ENCODE measurements at regions not wholly inside any gene's neighbourhood (a gene's known extent, or its start where the extent isn't known, plus 50 kb on each side); places are given as distances from the start of the nearest gene placed in this dataset.

- ChIA-PET CTCF (interaction anchor here (1.1 to 1.6 kb wide), 2 partner anchors 324 kb away, joined by 3 read pairs; no protein-coding TSS in a partner anchor), POLR2A (no interaction called here)
- no peak for ATAC-seq
- Mint-ChIP-seq H3K4me1 (peaks cover 17% of the 10 kb centered on the region), H3K36me3 (no peaks in the 10 kb centered on the region), H3K27ac (no peak overlapping the region), H3K9me3 (no peaks in the 10 kb centered on the region), H3K27me3 (ENCODE audit: low read depth) (no peaks in the 10 kb centered on the region), H3K4me3 (no peak overlapping the region)
- TF ChIP-seq CBFB (CRISPR knock-in tag; IDR thresholded peaks at IDR 0.05; ENCODE audit: low read depth) = no peak
- TF ChIP-seq, protein P1, sequence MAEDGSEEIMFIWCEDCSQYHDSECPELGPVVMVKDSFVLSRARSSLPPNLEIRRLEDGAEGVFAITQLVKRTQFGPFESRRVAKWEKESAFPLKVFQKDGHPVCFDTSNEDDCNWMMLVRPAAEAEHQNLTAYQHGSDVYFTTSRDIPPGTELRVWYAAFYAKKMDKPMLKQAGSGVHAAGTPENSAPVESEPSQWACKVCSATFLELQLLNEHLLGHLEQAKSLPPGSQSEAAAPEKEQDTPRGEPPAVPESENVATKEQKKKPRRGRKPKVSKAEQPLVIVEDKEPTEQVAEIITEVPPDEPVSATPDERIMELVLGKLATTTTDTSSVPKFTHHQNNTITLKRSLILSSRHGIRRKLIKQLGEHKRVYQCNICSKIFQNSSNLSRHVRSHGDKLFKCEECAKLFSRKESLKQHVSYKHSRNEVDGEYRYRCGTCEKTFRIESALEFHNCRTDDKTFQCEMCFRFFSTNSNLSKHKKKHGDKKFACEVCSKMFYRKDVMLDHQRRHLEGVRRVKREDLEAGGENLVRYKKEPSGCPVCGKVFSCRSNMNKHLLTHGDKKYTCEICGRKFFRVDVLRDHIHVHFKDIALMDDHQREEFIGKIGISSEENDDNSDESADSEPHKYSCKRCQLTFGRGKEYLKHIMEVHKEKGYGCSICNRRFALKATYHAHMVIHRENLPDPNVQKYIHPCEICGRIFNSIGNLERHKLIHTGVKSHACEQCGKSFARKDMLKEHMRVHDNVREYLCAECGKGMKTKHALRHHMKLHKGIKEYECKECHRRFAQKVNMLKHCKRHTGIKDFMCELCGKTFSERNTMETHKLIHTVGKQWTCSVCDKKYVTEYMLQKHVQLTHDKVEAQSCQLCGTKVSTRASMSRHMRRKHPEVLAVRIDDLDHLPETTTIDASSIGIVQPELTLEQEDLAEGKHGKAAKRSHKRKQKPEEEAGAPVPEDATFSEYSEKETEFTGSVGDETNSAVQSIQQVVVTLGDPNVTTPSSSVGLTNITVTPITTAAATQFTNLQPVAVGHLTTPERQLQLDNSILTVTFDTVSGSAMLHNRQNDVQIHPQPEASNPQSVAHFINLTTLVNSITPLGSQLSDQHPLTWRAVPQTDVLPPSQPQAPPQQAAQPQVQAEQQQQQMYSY (CRISPR knock-in tag; IDR thresholded peaks at IDR 0.05) = no peak
- TF ChIP-seq ARID4B (CRISPR knock-in tag; IDR thresholded peaks at IDR 0.05; ENCODE audit: borderline replicate concordance) = no peak
- TF ChIP-seq TP53 (CRISPR knock-in tag; IDR thresholded peaks at IDR 0.05) = no peak
- no peak for TF ChIP-seq ZNF317 (CRISPR knock-in tag; IDR thresholded peaks at IDR 0.05; ENCODE audit: borderline replicate concordance, low read depth)
- TF ChIP-seq, protein P2, sequence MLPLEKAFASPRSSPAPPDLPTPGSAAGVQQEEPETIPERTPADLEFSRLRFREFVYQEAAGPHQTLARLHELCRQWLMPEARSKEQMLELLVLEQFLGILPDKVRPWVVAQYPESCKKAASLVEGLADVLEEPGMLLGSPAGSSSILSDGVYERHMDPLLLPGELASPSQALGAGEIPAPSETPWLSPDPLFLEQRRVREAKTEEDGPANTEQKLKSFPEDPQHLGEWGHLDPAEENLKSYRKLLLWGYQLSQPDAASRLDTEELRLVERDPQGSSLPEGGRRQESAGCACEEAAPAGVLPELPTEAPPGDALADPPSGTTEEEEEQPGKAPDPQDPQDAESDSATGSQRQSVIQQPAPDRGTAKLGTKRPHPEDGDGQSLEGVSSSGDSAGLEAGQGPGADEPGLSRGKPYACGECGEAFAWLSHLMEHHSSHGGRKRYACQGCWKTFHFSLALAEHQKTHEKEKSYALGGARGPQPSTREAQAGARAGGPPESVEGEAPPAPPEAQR (CRISPR knock-in tag; IDR thresholded peaks at IDR 0.05) = no peak
- TF ChIP-seq CREB1 (CRISPR knock-in tag; IDR thresholded peaks at IDR 0.05) = no peak
- TF ChIP-seq ELF4 (CRISPR knock-in tag; IDR thresholded peaks at IDR 0.05; ENCODE audit: low read depth) = no peak
- TF ChIP-seq ATF1 (CRISPR knock-in tag; IDR thresholded peaks at IDR 0.05) = no peak
- no peak for TF ChIP-seq ZNF416 (CRISPR knock-in tag; IDR thresholded peaks at IDR 0.05)
- TF ChIP-seq TEAD4 (CRISPR knock-in tag; IDR thresholded peaks at IDR 0.05) = no peak
- TF ChIP-seq ZNF219 (CRISPR knock-in tag; IDR thresholded peaks at IDR 0.05; ENCODE audit: borderline replicate concordance) = no peak
- TF ChIP-seq NFATC4 (CRISPR knock-in tag; IDR thresholded peaks at IDR 0.05) = no peak
- TF ChIP-seq ETV6 (CRISPR knock-in tag; IDR thresholded peaks at IDR 0.05) = no peak
- TF ChIP-seq TEAD1 (CRISPR knock-in tag; IDR thresholded peaks at IDR 0.05) = no peak
- DNase-seq (ENCODE audit: low spot score) = no peak
Observed at GRCh38 chr3:64856977-64857516, 169.2 kb upstream of the ADAMTS9 start.

GRCh38 chr3:64856106-64856505 is 168.3 kb upstream of the ADAMTS9 start:
- Mint-ChIP-seq H3K4me3 (no peak overlapping the region), H3K4me1 (peaks cover 17% of the 10 kb centered on the region), H3K27me3 (ENCODE audit: low read depth) (no peaks in the 10 kb centered on the region), H3K9me3 (no peaks in the 10 kb centered on the region), H3K36me3 (no peaks in the 10 kb centered on the region), H3K27ac (no peak overlapping the region)
- ATAC-seq (no peak), DNase-seq (ENCODE audit: low spot score) (no peak)
- ChIA-PET CTCF (interaction anchor here (1.1 kb wide), 1 partner anchor 323 kb away, joined by 3 read pairs; no protein-coding TSS in a partner anchor), POLR2A (no interaction called here)
- TF ChIP-seq, protein P3, sequence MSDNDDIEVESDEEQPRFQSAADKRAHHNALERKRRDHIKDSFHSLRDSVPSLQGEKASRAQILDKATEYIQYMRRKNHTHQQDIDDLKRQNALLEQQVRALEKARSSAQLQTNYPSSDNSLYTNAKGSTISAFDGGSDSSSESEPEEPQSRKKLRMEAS (CRISPR knock-in tag; IDR thresholded peaks at IDR 0.05) = no peak
- no peak for TF ChIP-seq ELF4 (CRISPR knock-in tag; IDR thresholded peaks at IDR 0.05; ENCODE audit: low read depth)
- TF ChIP-seq, protein P4, sequence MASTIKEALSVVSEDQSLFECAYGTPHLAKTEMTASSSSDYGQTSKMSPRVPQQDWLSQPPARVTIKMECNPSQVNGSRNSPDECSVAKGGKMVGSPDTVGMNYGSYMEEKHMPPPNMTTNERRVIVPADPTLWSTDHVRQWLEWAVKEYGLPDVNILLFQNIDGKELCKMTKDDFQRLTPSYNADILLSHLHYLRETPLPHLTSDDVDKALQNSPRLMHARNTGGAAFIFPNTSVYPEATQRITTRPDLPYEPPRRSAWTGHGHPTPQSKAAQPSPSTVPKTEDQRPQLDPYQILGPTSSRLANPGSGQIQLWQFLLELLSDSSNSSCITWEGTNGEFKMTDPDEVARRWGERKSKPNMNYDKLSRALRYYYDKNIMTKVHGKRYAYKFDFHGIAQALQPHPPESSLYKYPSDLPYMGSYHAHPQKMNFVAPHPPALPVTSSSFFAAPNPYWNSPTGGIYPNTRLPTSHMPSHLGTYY (CRISPR knock-in tag; IDR thresholded peaks at IDR 0.05) = no peak
- no peak for TF ChIP-seq TCF7 (CRISPR knock-in tag; IDR thresholded peaks at IDR 0.05; ENCODE audit: low read depth)
- TF ChIP-seq, protein P5, sequence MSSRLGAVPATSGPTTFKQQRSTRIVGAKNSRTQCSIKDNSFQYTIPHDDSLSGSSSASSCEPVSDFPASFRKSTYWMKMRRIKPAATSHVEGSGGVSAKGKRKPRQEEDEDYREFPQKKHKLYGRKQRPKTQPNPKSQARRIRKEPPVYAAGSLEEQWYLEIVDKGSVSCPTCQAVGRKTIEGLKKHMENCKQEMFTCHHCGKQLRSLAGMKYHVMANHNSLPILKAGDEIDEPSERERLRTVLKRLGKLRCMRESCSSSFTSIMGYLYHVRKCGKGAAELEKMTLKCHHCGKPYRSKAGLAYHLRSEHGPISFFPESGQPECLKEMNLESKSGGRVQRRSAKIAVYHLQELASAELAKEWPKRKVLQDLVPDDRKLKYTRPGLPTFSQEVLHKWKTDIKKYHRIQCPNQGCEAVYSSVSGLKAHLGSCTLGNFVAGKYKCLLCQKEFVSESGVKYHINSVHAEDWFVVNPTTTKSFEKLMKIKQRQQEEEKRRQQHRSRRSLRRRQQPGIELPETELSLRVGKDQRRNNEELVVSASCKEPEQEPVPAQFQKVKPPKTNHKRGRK (CRISPR knock-in tag; IDR thresholded peaks at IDR 0.05; ENCODE audit: borderline replicate concordance) = no peak
- no peak for TF ChIP-seq EMX1 (CRISPR knock-in tag; IDR thresholded peaks at IDR 0.05)

Data from WTC11 (cell line).